Sigmoid colon (tissue), 6 donors: ENCODE measurements at regions not wholly inside any gene's neighbourhood (a gene's known extent, or its start where the extent isn't known, plus 50 kb on each side); places are given as distances from the start of the nearest gene placed in this dataset.

Source experiments
- DNase-seq: peaks from one replicate; pipeline ENCODE4 v3.0.0-alpha.2; 2019
- H3K27ac ChIP-seq, 4 donors: fragments of 200-600 bp; sonication (generic); one replicate each; pipeline ENCODE4 v1.5.1; 2016 to 2019; ENCODE audit warnings: mild to moderate bottlenecking in 1 of 4
- H3K27me3 ChIP-seq, 3 donors: fragments of 200-600 bp; sonication (generic); one replicate each; pipeline ENCODE4 v1.5.1; 2019; ENCODE audit warnings: mild to moderate bottlenecking in 1 of 3
- H3K36me3 ChIP-seq, 4 donors: fragments of 200-600 bp; sonication (generic); one replicate each; pipeline ENCODE4 v1.5.1; 2016 to 2019
- H3K4me1 ChIP-seq, 4 donors: fragments of 200-600 bp; sonication (generic); one replicate each; pipeline ENCODE4 v1.5.1; 2017 to 2019
- H3K4me3 ChIP-seq, 4 donors: fragments of 200-600 bp; sonication (generic); one replicate each; pipeline ENCODE4 v1.5.1; 2017 to 2019; ENCODE audit warnings: mild to moderate bottlenecking in 2 of 4, moderate library complexity in 1 of 4
- H3K9me3 ChIP-seq, 4 donors: fragments of 200-600 bp in 3 of 4; sonication (generic) in 3 of 4; one replicate each; pipeline versions ENCODE4 v1.5.1 to v1.6.1; 2013 to 2019
- EP300 ChIP-seq, 4 donors: sonication (generic); formaldehyde crosslinking; IDR thresholded peaks; one replicate each; pipeline ENCODE4 v1.6.1; 2017; ENCODE audit warnings: antibody characterized with exemption in 4 of 4
- POLR2A ChIP-seq, 2 donors: fragments of 450-650 bp; IDR thresholded peaks; one replicate each; pipeline ENCODE4 v1.6.1; 2016; ENCODE audit warnings: antibody characterized with exemption in 2 of 2, mild to moderate bottlenecking in 2 of 2, moderate library complexity in 2 of 2
- POLR2AphosphoS5 ChIP-seq, 4 donors: sonication (generic); formaldehyde crosslinking; IDR thresholded peaks; one replicate each; pipeline ENCODE4 v1.6.1; 2017; ENCODE audit warnings: antibody characterized with exemption in 4 of 4
- WGBS, 2 donors: extraction: QIAGEN DNeasy Blood & Tissue Kit; methylation state at CpG; one replicate each; pipeline ENCODE4 v1.1.7; 2013; 5-methylcytosine and 5-hydroxymethylcytosine counted together
- intact Hi-C: fragments of 100-400 bp; cut with DNase I; formaldehyde crosslinking; loops from one replicate; pipeline ENCODE4 v1.15.1; 2023
- TF ChIP-seq, protein P1 (sequence below), 4 experiments: fragments of 450-650 bp in 3 of 4; fragments of 200-600 bp in 1 of 4; IDR thresholded peaks; one replicate each; pipeline ENCODE4 v1.5.1; 2016 to 2019; ENCODE audit warnings: antibody characterized with exemption in 4 of 4, mild to moderate bottlenecking in 3 of 4, moderate library complexity in 2 of 4
- donor health status: healthy with polysubstance abuse.
- donor health status: healthy.

DNA sequence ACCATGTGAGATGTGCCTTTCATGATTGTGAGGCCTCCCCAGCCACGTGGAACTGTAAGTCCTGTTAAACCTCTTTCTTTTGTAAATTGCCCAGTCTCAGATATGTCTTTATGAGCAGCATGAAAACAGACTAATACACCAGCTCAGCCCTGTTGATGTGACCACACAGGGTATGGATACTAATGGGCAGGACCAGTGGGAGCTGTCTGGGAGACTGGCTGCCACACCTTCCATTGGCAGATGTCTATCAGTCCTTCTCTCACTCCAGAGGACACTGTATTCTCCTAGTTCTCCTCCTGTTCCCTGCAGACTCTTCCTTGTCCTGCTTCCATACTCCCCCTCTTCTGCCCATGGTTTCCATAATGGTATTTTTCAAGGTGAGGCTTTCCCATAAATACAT lies 104.4 kb downstream of the PRLHR start:
- TF ChIP-seq, protein P1, sequence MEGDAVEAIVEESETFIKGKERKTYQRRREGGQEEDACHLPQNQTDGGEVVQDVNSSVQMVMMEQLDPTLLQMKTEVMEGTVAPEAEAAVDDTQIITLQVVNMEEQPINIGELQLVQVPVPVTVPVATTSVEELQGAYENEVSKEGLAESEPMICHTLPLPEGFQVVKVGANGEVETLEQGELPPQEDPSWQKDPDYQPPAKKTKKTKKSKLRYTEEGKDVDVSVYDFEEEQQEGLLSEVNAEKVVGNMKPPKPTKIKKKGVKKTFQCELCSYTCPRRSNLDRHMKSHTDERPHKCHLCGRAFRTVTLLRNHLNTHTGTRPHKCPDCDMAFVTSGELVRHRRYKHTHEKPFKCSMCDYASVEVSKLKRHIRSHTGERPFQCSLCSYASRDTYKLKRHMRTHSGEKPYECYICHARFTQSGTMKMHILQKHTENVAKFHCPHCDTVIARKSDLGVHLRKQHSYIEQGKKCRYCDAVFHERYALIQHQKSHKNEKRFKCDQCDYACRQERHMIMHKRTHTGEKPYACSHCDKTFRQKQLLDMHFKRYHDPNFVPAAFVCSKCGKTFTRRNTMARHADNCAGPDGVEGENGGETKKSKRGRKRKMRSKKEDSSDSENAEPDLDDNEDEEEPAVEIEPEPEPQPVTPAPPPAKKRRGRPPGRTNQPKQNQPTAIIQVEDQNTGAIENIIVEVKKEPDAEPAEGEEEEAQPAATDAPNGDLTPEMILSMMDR (IDR thresholded peaks at IDR 0.05) = no peak
- intact Hi-C loops = no loop called here
- 35 to 55% methylated on average over 1 of the region's 1 CpG for whole genome bisulfite sequencing, 2 donors

DNA sequence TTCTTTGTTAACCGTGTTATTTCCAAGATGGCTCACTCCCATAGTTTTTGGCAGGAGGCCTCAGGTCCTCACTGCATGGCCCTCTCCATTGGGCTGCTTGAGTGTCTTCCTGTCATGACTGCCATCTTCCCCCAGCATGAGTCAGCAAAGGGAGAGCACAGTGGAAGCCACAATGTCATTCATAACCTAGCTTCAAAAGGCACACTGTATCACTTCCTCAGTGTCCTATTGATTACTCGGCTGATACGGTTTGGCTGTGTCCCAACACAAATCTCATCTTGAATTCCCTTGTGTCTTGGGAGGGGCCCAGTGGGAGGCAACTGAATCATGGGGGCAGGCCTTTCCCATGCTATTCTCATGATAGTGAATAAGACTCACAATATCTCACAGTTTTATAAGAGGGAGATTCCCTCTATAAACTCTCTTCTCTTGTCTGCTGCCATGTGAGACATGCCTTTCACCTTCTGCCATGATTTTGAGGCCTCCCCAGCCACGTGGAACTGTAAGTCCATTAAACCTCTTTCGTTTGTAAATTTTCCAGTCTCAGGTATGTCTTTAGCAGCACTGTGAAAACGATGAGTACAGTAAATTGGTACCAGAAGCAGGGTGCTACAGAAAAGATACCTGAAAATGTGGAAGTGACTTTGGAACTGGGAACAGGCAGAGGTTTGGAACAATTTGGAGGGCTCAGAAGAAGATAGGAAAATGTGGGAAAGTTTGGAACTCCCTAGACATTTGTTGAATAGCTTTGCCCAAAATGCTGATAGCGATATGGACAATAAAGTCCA lies 106.5 kb downstream of the PRLHR start:
- no peak for DNase-seq
- TF ChIP-seq POLR2A (IDR thresholded peaks at IDR 0.05) (no peak), POLR2AphosphoS5 (IDR thresholded peaks at IDR 0.05) (no peak), EP300 (IDR thresholded peaks at IDR 0.05) (no peak)
- TF ChIP-seq, protein P1 (IDR thresholded peaks at IDR 0.05) = no peak
- Histone ChIP-seq H3K27ac (no peak overlapping the region), H3K4me1 (no peaks in the 10 kb centered on the region), H3K9me3 (no peaks in the 10 kb centered on the region), H3K27me3 (no peaks in the 10 kb centered on the region), H3K36me3 (no peaks in the 10 kb centered on the region), H3K4me3 (no peak overlapping the region)
- intact Hi-C loops = no loop called here
- WGBS, 2 donors = 66 to 74% methylated on average over 7 of the region's 7 CpGs

More for the DNA sequence above, 104.4 kb downstream of the PRLHR start:
- Histone ChIP-seq H3K27me3 (no peaks in the 10 kb centered on the region), H3K4me1 (no peaks in the 10 kb centered on the region), H3K27ac (no peak overlapping the region), H3K36me3 (no peaks in the 10 kb centered on the region), H3K9me3 (no peaks in the 10 kb centered on the region), H3K4me3 (no peak overlapping the region)
- DNase-seq = no peak

DNA sequence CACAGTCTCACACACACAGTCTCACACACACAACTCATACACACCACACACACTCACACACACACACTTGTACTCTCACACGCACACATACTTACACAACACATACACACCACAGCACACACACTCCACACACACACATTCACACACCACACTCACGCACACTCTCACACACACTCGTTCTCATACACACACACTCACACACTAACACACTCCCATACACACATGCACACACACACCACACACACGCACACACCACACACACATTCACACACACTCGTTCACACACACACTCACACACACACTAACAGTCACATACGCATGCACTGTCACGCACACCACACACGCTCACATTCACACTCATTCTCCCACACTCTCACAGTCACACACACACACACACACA lies 109.8 kb downstream of the PRLHR start:
- TF ChIP-seq, protein P1 (IDR thresholded peaks at IDR 0.05) = no peak
- TF ChIP-seq EP300 (IDR thresholded peaks at IDR 0.05) = no peak
- TF ChIP-seq POLR2AphosphoS5 (IDR thresholded peaks at IDR 0.05) = no peak
- TF ChIP-seq POLR2A (IDR thresholded peaks at IDR 0.05) = no peak
- Histone ChIP-seq H3K36me3 (no peaks in the 10 kb centered on the region), H3K9me3 (no peaks in the 10 kb centered on the region), H3K4me3 (no peak overlapping the region), H3K27ac (no peak overlapping the region), H3K4me1 (no peaks in the 10 kb centered on the region), H3K27me3 (no peaks in the 10 kb centered on the region)
- 94 to 96% methylated on average over 8 of the region's 8 CpGs for WGBS, 2 donors
- DNase-seq = no peak
- intact Hi-C loops = no loop called here

DNA sequence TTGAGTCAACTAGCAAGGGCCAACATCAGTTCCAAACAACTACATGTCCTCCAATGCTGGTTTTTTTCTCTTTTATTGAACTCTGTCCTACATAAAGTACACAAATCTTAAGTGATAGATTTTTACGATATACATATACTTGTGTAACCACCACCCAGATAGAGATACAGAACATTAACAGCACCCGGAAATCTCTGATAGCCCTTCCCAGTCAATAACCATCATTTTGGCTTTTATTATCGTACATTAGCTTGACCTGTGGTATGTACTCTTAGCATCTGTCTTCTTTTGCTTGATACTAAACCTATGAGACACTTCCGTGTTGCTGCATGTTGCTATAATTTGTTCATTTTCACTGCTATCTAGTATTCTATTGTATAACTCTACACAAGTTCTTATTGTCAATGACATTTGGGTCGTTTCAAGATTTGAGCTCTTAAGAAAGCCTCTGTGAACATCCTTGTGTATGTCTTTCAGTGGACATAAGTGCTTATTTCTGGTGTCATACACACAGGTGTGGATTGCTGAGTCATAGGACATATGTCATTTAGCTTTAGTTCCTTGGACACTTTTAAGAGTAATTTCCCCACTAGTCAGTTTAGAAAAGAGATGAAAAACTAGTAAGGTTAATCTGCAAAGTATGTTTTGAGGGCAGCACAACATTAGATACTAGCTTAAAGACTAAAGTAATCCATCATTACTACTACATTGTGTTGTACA lies 111.1 kb downstream of the PRLHR start:
- intact Hi-C loops = no loop called here
- Histone ChIP-seq H3K4me3 (no peak overlapping the region), H3K36me3 (no peaks in the 10 kb centered on the region), H3K4me1 (no peaks in the 10 kb centered on the region), H3K27me3 (no peaks in the 10 kb centered on the region), H3K9me3 (no peaks in the 10 kb centered on the region), H3K27ac (no peak overlapping the region)
- DNase-seq = no peak
- 30 to 72% methylated on average over 5 of the region's 5 CpGs for WGBS, 2 donors
- no peak for TF ChIP-seq POLR2AphosphoS5 (IDR thresholded peaks at IDR 0.05)
- TF ChIP-seq, protein P1 (IDR thresholded peaks at IDR 0.05) = no peak
- TF ChIP-seq POLR2A (IDR thresholded peaks at IDR 0.05) = no peak
- TF ChIP-seq EP300 (IDR thresholded peaks at IDR 0.05) = no peak
